ENCODE measurements at regions not wholly inside any gene's neighbourhood (a gene's known extent, or its start where the extent isn't known, plus 50 kb on each side); places are given as distances from the start of the nearest gene placed in this dataset.

- no peak for DNase-seq
Measured at GRCh38 chr3:11089931-11090330, 64.4 kb upstream of the HRH1 start.

DNA sequence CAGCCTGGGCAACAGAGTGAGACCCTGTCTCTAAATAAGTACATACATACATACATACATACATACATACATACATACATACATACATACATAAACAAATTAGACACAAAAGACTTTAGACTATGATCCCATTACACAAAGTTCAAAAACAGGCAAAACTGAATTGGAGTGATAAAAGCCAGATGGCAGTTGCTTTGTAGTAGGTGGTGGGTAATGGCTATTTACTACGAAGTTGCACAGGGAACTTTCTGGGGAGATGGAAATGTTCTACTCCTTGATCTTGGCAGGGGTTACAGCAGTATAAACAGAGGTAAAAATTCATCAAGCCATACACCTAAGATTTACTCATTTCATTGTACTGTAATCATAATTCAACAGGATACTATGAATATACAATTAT lies 63.7 kb upstream of the HRH1 start:
- DNase-seq = no peak

GRCh38 chr3:11091088-11091590 lies 63.2 kb upstream of the HRH1 start:
- DNase-seq = no peak

DNA sequence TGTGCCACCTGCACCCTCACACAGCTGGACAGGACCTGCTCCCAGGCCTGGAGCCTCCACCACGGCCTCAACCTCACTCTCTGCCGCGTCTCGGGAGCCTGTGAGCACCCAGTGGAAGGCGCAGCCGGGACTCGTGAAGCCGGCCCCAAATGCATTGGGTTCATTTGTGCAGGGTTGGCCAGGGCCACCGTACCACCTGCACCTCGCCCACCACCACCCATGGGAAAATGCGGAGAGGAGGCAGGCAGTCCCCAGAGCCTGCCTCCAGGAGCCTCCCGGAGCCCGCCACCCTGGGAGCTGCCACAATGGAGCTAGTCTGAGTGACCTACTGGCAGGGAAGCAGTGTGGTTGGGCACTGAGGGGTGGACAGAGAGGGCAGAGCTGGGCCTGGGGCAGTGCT lies 62.5 kb upstream of the HRH1 start:
- no peak for DNase-seq

DNA sequence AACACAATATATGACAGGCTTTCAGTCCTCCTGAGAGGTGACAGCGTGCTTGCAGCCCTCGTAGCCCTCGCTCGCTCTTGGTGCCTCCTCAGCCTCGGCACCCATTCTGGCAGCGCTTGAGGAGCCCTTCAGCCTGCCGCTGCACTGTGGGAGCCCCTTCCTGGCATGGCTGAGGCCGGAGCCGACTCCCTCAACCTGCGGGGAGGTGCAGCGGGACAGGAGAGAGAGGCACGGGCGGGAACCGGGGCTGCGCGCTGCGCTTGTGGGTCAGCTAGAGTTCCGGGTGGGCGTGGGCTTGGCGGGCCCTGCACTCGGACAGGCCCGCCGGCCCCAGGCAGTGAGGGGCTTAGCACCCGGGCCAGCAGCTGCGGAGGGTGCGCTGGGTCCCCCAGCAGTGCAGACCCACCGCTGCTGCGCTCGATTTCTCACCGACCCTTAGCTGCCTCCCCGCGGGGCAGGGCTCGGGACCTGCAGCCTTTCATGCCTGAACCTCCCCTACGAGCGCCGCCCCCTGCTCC lies 60.4 kb upstream of the HRH1 start:
- no peak for DNase-seq

DNA sequence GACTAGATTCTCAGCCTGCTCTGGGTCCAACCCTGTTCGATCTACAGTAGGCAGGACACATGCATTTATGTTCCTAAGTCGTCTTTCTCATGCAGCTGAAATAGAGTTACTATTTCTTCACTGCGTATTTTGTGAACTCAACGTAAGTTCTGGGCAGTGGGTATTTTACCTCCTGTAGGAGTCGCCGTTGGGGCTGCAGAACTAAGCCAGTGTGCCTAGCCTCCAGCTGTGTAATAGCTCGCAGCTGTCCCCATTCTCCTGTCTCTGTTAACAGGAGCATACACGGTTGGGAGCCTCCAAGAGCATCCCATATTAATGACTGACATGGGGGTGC lies 58.4 kb upstream of the HRH1 start:
- no peak for DNase-seq

GRCh38 chr3:11096266-11097139 lies 57.8 kb upstream of the HRH1 start:
- peak; percentile 49 for DNase-seq

DNA sequence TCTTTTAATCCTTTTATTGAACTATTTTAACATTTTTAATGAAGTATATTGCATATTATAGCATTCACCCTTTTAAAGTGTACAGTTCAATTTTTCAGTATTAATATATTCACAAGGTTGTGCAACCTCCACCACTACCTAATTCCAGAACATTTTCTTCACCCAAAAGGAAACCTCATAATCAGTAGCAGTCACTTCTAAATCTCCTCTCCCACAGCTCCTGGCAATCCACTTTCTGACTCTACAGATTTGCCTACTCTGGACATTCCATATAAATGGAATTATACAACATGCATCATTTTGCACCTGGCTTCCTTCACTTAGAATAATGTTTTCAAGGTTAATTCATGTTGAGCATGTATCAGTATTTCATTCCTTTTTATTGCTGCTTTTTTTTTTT lies 55.0 kb upstream of the HRH1 start:
- DNase-seq = no peak

Data from hindlimb muscle (tissue), 1 donor.